Coronary artery (tissue), 2 donors: ENCODE measurements at regions not wholly inside any gene's neighbourhood (a gene's known extent, or its start where the extent isn't known, plus 50 kb on each side); places are given as distances from the start of the nearest gene placed in this dataset.

Source experiments
- DNase-seq: peaks from one replicate; pipeline ENCODE4 v3.0.0-alpha.2; 2017; ENCODE audit warnings: low spot score
- H3K27ac ChIP-seq, 2 donors: fragments of 200-600 bp; sonication (generic); one replicate each; pipeline ENCODE4 v1.5.1; 2016 to 2019
- H3K4me3 ChIP-seq: fragments of 200-600 bp; sonication (generic); 2 replicates; pipeline ENCODE4 v1.5.1; 2016; ENCODE audit warnings: mild to moderate bottlenecking, moderate library complexity
- TF ChIP-seq, protein P1 (sequence below): fragments of 200-600 bp; sonication (generic); IDR thresholded peaks from one replicate; pipeline ENCODE4 v1.5.1; 2019; ENCODE audit warnings: antibody characterized with exemption

DNA sequence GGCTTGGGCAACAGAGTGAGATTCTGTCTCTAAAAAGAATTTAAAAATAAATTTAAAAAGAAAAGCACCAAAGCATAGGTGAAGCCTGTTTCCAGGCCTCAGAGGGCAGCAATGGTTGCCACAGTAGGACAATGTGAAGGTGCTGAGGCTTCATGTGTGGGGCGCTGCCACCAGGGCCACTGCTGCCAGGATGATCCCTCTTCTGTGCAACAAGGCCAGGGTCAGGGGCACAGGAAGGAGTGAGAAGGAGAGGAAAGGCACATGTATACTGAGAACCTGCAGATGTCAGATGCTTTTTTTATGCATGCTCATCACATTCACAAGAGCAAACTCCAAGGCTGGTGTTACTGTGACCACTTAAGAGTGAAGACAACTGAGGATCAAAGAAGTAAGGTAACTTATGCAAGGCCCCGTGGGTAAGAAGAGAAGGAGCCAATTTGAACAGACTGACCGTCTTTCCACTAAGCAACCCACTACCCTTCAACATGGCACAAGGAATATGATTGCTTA is 79.7 kb upstream of the ACKR3 start:
- DNase-seq, result no peak
- TF ChIP-seq, protein P1, sequence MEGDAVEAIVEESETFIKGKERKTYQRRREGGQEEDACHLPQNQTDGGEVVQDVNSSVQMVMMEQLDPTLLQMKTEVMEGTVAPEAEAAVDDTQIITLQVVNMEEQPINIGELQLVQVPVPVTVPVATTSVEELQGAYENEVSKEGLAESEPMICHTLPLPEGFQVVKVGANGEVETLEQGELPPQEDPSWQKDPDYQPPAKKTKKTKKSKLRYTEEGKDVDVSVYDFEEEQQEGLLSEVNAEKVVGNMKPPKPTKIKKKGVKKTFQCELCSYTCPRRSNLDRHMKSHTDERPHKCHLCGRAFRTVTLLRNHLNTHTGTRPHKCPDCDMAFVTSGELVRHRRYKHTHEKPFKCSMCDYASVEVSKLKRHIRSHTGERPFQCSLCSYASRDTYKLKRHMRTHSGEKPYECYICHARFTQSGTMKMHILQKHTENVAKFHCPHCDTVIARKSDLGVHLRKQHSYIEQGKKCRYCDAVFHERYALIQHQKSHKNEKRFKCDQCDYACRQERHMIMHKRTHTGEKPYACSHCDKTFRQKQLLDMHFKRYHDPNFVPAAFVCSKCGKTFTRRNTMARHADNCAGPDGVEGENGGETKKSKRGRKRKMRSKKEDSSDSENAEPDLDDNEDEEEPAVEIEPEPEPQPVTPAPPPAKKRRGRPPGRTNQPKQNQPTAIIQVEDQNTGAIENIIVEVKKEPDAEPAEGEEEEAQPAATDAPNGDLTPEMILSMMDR, result no peak
- no peak overlapping the region for H3K4me3 ChIP-seq
- H3K27ac ChIP-seq, result no peak overlapping the region

DNA sequence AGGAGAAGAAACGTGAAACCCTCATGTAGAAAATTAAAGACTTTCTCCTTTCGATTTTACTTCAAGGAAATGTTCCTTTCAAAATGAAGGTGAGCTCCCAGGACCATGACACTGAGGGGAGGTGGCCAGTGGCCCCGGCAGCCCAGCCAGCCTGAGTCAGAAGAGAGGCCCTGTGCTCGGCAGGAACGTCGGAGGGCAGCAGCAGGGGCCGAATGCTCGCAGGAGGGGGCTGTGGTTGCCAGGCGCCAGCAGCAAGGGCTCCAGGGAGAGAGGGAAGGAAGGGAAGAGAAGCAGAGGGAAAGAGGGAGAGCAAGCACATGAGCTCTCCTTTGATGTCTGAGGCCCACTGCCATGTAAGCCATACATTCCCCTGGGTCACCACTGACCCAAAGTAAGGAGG is 73.3 kb upstream of the ACKR3 start:
- no peak overlapping the region for H3K4me3 ChIP-seq
- H3K27ac ChIP-seq, result no peak overlapping the region
- TF ChIP-seq, protein P1, result no peak
- DNase-seq, result no peak

DNA sequence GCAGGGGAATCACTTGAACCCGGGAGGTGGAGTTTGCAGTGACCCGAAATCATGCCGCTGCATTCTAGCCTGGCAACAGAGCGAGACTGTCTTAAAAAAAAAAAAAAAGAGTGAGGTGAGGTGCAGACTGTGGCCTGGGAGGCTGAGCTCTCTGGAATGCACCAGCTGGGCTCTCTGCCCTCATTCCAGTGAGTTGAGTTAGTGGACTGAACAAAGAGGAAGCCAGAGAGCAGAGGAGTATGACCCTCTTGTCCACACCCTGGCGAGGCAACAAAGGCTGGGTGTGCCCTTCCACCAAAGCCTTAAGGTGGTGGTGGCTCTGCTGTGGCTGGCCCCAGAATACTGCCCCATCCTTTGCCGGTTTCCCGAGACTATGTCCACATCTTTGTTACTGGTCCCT is 71.3 kb upstream of the ACKR3 start:
- H3K4me3 ChIP-seq, result no peak overlapping the region
- no peak overlapping the region for H3K27ac ChIP-seq
- TF ChIP-seq, protein P1, result no peak
- DNase-seq, result no peak

DNA sequence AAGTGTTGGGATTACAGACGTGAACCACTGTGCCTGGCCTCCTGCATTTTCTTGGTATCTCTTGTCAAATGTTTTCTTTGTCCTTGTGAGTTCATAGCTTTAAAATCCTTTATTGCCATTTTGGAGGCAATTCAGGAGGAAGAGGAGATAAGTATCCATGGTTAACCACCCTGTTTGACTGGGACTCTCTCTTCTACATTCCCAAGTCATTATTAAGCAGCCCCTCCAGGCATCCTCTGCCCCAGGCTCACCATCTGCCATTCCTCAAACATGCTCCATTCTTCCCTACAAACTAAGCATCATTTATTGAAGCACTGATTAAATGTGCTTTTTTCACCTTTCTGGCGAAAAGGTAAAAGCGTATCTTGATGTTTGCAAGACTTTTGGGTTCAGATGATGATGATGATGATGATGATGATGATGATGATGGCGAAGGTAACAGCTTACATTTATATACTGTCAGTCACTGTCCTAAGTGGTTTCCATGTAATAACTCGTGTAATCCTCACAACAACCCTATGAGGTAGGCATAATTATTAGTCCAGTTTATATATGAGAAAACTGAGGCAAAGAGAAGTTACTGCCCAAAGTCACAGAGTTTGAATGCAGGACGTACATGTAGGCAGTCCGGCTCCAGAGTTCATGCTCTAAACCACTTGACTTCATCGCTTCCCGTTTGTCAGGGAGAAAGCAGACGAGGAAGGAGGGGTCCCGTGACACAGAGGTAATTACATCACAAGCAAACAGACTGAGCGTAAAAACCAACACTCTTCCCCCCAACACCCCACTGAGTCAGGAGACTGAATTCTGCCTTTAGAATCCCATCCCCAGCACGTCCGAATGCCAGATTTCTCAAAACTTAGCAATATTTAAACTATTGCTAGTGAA is 69.7 kb upstream of the ACKR3 start:
- TF ChIP-seq, protein P1, result no peak

DNA sequence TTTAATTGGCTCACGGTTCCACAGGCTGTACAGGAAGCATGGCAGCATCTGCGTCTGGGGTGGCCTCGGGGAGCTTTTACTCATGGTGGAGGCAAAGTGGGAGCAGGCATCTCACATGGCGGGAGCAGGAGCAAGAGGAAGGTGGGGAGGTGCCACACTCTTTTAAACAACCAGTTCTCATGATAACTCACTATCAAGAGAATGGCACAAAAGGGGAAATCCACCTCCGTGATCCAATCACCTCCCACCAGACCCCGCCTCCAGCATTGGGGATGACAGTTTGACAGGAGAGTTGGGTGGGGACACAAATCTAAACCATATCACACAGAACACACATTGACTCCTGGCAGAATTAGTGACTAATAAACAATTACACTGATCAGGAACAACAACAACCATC is 68.6 kb upstream of the ACKR3 start:
- DNase-seq, result no peak
- TF ChIP-seq, protein P1, result no peak
- Histone ChIP-seq H3K27ac (no peak overlapping the region), H3K4me3 (no peak overlapping the region)

More for the DNA sequence above, 69.7 kb upstream of the ACKR3 start:
- H3K4me3 ChIP-seq, result no peak overlapping the region
- H3K27ac ChIP-seq, result no peak overlapping the region
- DNase-seq, result no peak

DNA sequence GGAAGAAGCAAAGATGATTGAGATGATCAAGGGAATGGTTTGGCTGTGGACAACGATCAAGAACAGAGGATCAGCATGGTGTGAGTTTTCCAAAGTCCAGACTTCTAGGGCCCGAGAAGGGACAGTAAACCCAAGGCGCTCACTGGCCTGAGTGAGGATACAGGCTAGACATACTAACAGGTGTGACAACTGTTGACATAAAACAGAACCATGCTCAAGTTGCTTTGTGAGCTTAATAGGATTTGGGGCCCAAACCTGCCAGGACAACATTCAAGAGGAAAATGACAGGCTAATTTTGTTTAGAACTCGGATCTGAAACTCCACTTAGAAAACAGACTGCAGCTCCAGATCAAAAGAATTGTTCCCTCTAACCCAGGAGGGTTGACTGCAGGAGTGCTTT is 68.1 kb upstream of the ACKR3 start:
- TF ChIP-seq, protein P1, result no peak
- no peak for DNase-seq
- Histone ChIP-seq H3K4me3 (no peak overlapping the region), H3K27ac (no peak overlapping the region)

DNA sequence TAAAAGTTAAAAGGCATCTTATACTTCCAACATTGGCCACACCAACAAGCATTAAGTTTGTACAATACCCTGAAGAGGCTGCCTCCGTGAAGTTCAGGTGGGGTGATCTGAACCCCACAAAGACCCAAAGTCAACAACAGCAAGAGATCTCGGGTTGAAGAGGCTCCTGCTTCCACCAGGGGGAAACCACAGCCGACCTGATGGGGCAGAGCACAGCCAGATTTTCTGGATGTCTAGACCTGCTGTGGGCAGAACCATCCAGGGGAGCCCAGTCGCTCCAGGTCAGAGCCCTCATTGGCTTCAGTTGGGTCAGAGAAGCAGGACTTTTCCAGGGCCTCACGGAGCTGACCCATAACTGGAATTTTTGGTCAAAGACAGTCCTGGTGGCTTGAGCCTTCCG is 66.5 kb upstream of the ACKR3 start:
- TF ChIP-seq, protein P1, result no peak
- DNase-seq, result no peak
- H3K27ac ChIP-seq, result no peak overlapping the region
- no peak overlapping the region for H3K4me3 ChIP-seq
